Hepatocyte (in vitro differentiated cells): ENCODE measurements at regions not wholly inside any gene's neighbourhood (a gene's known extent, or its start where the extent isn't known, plus 50 kb on each side); places are given as distances from the start of the nearest gene placed in this dataset.

Source experiments
- EZH2phosphoT487 ChIP-seq: fragments of 200-600 bp; sonication (generic); IDR thresholded peaks from one replicate; pipeline ENCODE4 v1.6.1; 2018; ENCODE audit warnings: antibody characterized with exemption, mild to moderate bottlenecking, low read depth, moderate library complexity; ENCODE audit not compliant: unreplicated experiment, severe bottlenecking
- TF ChIP-seq, protein P1 (sequence below): fragments of 200-600 bp; sonication (generic); IDR thresholded peaks from 2 replicates; pipeline ENCODE4 v1.5.1; 2016; ENCODE audit warnings: antibody characterized with exemption, mild to moderate bottlenecking; ENCODE audit not compliant: poor library complexity

DNA sequence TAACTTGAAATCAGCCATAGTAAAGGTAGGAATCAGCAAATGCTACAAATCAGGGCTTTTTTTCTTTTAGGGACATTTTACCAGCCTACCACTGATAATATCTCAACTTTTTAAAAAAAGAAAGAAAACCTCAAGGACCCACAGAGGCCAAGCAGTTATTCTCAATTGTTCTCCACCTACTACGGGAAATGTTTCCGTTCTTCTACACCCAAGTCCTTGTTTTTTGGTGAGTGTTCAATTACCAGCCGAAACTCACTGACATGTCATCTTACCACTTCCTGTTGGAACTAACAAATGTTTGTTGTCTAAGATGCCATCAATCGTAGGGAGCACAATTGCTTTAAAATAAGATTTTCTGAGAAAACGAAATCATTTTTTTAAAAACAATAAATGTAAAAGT, 50.2 kb upstream of the CDK1 start:
- TF ChIP-seq, protein P1, sequence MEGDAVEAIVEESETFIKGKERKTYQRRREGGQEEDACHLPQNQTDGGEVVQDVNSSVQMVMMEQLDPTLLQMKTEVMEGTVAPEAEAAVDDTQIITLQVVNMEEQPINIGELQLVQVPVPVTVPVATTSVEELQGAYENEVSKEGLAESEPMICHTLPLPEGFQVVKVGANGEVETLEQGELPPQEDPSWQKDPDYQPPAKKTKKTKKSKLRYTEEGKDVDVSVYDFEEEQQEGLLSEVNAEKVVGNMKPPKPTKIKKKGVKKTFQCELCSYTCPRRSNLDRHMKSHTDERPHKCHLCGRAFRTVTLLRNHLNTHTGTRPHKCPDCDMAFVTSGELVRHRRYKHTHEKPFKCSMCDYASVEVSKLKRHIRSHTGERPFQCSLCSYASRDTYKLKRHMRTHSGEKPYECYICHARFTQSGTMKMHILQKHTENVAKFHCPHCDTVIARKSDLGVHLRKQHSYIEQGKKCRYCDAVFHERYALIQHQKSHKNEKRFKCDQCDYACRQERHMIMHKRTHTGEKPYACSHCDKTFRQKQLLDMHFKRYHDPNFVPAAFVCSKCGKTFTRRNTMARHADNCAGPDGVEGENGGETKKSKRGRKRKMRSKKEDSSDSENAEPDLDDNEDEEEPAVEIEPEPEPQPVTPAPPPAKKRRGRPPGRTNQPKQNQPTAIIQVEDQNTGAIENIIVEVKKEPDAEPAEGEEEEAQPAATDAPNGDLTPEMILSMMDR: no peak
- no peak for TF ChIP-seq EZH2phosphoT487
